ENCODE measurements at regions not wholly inside any gene's neighbourhood (a gene's known extent, or its start where the extent isn't known, plus 50 kb on each side); places are given as distances from the start of the nearest gene placed in this dataset.
"Not testable (repeated sequence)": the region's sequence is repeated elsewhere in the genome, so short reads cannot be mapped to it uniquely, and the experiment has no call there.

DNA sequence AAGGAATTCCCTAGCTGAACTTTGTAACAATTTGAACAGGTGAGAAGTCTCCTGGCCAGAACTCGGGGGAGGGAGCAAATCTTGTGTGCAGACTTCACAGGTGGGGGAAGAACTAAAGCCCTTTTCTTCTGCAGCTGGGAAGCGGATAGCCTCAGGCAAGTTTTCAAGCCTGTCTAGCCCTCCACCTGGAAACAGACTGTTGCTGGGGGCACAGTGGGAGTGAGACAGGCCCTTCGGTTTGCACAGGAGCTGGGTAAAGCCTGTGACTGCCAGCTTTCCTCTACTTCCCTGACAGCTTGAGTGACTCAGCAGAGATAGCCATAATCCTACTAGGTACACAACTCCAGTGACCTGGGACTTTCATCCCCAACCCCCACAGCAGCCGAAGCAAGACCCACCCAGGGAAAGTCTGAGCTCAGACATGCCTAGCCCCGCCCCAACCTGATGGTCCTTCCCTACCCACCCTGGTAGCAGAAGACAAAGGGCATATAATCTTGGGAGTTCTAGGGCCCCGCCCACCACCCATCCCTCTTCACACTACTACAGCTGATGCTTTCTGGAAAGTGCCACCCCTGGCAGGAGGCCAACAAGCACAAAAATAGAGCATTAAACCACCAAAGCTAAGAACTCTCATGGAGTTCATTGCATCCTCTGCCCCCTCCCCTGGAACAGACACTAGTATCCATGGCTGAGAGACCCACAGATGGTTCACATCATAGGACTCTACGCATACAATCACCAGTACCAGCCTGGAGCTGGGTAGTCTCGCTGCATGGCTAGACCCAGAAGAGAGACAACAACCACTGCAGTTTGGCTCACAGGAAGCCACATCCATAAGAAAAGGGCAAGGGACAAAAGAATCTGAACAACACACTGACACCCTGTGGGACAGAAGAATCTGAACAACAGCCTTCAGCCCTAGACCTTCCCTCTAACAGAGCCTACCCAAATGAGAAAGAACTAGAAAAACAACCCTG, 479.0 kb downstream of the RAP2B start:
- no peak for DNase-seq (ENCODE audit: low read depth in 2 of 2, low spot score in 1 of 2)

DNA sequence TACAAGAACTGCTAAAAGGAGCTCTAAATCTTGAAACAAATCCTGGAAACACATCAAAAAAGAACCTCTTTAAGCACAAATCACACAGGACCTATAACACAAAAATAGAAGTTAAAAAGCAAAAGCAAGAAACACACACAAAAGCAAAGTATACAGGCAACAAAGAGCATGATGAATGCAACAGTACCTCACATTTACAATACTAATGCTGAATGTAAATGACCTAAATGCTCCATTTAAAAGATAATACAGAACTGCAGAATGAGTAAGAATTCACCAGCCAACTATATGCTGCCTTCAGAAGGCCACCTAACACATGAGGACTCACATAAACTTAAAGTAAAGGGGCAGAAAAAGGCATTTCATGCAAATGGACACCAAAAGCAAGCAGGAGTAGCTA, 478.6 kb upstream of the ARHGEF26 start:
- DNase-seq (ENCODE audit: low read depth in 2 of 2, low spot score in 1 of 2) = not testable (repeated sequence)

DNA sequence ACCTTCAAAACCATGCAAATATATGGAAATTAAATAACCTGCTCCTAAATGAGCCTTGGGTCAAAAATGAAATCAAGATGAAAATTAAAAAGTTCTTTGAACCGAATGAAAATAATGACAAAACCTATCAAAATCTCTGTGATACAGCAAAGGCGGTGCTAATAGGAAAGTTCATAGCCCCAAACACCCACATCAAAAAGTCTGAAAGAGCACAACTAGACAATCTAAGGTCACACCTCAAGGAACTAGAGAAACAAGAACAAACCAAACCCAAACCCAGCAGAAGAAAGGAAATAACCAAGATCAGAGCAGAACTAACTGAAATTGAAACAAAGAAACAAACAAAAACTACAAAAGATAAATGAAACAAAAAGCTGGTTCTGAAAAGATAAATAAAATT, 477.7 kb upstream of the ARHGEF26 start:
- DNase-seq (ENCODE audit: low read depth in 2 of 2, low spot score in 1 of 2) = not testable (repeated sequence)

DNA sequence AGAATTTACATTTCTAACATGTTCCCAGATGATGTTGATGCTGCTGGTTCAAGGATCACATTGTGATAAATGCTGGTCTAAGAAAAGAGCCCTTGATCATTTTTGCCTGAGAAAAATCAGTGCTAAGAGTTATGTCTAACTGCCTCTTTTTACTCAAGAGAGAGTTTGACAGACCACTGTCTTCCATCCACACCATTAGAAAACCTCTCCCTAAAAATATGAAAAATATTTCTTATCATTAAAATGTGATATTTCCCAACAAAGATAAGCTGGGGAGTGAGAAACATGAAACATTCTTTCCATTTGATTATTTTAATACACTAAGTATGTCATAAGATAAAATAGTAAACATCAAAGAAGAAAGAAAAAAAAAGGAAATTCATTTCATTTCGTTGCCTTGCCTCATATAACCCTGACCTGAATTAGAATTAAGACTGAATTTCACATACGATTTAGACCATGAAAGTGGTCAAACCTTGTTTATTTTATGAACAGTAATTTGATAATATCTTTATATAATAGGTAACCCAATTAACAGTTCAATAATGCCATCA, 471.8 kb upstream of the ARHGEF26 start:
- DNase-seq (ENCODE audit: low read depth in 2 of 2, low spot score in 1 of 2) = no peak

DNA sequence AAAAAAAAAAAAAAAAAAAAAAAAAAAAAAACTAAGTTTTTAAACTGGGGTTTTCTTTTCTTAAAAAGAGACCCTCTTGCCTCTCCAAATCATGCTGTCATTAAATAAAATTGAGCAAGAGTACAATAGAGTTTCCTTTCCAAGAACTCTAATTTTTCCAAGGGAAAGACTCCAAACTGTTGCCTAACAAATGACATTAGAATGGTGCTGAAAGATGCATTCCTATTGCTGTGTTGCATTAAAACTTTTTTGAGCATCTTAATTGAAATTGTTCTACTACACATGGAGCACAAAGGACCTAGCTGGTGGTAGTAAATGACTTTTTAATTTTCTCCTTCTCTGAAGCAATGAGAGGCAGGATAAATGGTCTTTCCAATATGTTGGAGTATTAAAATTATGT, 469.1 kb upstream of the ARHGEF26 start:
- no peak for DNase-seq (ENCODE audit: low read depth in 2 of 2, low spot score in 1 of 2)

DNA sequence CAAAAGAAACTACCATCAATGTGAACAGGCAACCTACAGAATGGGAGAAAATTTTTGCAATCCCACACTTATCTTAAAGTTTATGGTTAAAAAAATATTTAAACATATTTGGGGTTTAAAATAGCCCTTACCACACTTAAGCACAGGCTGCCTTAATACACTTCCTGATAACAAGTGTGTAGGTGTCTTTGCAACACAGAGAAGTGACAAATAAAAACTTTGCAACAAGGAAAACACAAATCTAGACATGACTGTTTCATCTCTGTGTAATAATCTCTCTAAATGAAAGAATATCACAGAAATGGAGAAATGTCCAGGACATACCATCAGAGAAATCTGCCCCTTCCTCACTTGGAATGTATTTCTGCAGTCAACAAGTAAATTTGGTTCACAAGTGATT, 464.1 kb upstream of the ARHGEF26 start:
- no peak for DNase-seq (ENCODE audit: low read depth in 2 of 2, low spot score in 1 of 2)

DNA sequence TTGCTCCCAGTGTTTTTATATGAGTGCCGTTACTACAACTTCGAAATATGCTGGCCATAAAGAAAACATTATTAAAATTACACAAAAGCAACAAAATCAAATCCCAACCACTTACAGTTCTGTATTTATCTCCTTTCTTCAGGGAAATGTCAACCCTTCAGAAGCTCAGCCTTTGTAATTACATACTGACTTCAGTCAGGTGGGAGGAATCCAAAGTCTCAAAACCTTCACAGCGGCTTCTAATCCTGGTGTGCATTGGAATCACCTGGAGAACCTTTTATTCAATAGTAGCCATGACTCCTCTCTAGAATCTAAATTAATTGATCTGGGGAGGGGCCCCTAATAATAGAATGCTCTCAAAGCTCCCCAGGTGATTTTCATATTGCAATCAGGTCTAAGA, 463.7 kb upstream of the ARHGEF26 start:
- DNase-seq (ENCODE audit: low read depth in 2 of 2, low spot score in 1 of 2) = no peak

DNA sequence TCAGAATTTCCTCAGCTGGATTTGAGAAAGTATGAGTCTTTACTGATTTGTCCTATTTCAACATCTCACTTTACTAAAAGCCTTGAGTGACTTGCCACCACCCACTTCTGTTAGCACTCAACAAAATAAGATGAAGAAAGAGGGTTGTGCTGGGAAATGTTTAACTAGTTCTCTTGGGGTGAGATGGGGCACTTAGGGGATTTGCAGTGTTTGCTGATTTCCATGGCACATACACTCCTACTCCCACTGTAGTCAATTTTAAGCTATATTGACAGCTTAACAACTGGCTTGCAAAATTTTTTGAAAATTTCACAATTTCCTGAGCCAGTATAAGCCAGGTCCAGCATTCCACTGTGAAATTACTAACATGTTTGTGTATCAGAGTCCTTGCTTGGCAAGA, 463.1 kb upstream of the ARHGEF26 start:
- no peak for DNase-seq (ENCODE audit: low read depth in 2 of 2, low spot score in 1 of 2)

DNA sequence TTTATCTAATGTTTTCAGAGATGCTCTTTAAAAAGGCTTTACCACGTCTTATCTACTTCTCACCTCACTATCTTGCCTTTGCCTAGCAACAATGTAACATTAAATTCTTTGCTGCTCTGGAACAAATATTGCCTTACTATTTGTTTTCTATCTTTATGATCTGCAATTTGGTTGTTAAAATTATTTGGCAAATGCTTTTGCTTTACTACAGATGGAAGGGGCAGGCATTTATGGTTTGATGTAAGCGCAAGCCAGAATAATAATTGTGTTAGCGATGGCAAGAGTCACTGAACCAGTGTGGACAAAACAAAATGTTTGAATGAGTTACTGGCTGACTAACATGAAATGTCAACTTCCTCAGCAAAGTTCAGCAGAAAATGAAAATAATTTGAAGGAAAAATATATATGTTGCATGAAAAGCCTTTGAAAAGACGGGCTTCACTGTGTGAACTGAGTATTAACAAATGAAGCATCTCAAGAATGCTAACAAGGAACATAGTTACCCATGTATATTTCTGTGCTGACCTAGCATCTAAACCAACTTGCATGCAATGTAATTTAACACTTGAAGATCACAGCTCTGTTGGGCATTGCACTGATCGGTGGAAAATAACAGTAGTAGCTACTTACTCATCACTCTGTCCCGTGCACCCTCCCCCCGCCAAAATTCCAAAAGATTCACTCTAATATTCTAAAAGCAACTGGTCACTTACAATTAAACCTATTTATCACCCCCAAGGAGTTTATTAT, 454.0 kb upstream of the ARHGEF26 start:
- DNase-seq (ENCODE audit: low read depth in 2 of 2, low spot score in 1 of 2) = no peak

DNA sequence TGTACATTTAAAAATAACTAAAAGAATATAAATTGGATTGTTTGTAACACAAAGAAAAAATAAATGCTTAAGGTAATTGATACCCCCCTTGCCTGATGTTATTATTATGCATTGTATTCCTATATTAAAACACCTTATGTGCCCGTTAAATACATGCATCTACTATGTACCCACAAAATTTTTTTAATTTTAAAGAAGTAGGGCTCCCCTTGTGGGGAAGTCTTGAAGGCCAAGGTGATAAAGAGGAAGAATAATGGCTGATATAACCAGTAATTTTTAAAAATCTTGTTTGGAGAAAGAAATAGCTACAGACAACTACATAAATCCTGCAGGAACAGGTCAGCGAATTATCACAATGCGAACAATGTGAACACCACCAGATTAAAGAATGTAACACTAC, 451.7 kb upstream of the ARHGEF26 start:
- DNase-seq (ENCODE audit: low read depth in 2 of 2, low spot score in 1 of 2) = no peak

DNA sequence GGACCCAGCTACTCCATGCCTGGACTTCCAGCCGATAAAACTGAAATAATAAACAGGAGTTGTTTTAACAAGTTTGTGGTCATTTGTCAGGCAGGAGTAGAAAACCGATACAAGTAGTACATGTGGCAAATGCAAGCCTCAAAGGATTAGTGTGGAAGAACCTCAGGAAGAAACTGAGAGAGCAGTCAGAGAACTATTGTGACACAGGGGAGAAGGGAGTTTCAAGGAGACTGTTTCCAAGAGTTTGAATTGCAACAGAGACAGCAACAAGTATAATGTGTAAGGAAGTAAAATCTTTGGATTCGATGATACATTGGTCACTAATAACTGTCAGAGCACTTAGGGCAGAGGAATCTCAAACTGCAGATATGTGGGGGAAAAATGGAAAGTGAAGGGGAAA, 450.6 kb upstream of the ARHGEF26 start:
- no peak for DNase-seq (ENCODE audit: low read depth in 2 of 2, low spot score in 1 of 2)

DNA sequence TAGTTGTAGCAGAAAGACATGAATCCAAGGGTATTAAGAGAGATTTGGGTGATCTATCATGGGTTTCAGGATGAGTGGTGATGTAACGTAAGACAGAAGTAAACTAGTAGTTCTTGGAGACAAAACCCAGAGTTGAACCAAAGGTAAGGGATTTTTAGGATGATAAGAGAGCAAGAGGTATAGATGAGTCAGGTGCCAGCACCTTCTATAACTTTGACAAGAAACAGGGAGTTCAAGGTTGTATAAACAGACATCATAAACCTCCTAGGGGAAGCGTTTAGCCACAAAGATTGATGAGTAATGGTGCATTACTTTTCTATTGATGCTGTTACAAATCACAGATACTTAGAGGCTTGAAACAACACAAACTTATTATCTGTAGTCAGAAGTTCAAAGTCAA, 447.3 kb upstream of the ARHGEF26 start:
- DNase-seq (ENCODE audit: low read depth in 2 of 2, low spot score in 1 of 2) = no peak

DNA sequence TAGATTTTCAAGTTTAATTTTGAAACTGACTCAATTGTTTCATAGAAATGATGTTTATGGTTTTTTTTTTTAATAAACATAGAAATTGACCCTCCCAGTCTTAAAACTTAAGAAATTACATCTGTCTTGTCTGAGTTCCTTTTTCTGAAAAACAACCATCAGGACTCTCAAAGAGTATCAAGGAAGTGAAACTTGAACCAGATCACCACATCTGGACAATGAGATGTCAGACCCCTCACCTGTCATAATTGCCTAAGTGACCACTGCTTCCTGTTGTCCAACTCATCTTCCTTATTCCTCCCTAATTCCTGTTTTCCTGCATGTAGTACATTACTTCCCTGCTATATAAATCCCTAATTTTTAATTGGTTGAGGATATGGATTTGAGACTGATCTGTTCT, 441.5 kb upstream of the ARHGEF26 start:
- no peak for DNase-seq (ENCODE audit: low read depth in 2 of 2, low spot score in 1 of 2)

DNA sequence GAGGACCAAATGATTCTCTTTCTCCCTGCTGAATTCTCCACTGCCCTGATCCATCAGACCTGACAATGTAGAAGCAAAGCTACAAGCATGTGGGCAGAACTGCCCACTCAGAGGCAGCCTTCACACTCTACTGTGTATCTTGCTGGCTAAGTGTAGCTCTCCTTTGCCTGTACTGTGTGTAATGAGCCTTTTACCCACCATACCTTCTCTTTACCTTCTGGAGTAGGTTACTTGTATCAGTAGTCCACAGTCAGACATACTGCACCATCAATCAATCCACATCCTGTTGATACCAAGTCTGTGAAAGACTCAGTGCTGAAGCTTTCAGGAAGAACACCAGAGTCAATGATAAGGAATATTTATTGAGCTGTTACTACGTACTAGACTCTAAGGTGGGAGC, 440.7 kb upstream of the ARHGEF26 start:
- DNase-seq (ENCODE audit: low read depth in 2 of 2, low spot score in 1 of 2) = no peak

DNA sequence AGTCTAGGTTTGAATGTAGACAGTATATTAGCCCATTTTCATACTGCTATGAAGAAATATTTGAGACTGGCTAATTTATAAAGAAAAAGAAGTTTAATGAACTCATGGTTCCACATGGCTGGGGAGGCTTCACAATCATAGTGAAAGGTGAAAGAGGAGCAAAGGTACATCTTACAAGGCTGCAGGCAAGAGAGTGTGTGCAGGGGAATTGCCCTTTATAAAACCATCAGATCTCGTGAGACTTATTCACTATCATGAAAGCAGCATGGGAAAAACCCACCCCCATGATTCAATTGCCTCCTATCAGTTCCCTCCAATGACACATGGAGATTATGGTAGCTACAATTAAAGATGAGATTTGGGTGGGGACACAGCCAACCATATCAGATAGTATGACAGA, 440.1 kb upstream of the ARHGEF26 start:
- no peak for DNase-seq (ENCODE audit: low read depth in 2 of 2, low spot score in 1 of 2)

DNA sequence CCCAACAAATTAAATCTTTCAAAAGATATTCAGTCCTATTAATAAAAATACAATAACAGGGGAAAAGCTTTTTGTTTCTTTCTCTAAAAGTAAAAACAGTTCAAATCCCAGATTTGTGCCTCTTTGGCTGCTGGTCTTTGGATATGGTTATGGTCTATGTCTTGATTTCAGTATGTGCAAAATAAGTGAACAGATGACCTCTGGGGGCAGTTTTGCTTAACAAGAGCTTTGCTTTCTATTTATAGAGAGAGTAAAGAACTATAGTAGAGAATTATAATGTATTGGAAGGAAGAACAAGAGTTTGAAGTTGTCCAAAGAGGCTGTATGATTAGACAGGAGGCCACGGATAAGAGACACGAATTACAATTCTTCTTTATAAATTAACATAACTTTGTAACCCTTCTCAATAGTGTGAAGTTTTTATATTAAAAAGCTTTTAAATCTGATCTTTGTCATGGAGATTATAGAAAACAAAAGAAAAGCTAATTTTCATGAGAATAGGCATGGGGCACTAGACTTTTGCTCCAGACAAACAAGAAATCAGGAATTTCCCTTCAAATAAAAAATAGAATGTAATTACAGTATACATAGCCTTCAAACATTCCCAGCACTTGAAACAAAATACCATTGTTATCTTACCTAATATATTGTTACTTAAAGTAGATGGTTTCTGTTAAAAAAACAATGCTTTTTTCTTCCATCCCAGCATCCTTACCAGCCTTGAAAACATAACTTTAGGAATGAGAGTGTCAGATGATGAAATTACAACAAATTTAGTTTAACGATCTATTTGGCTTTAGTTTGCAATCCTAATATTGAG, 432.7 kb upstream of the ARHGEF26 start:
- DNase-seq (ENCODE audit: low read depth in 2 of 2, low spot score in 1 of 2) = no peak

DNA sequence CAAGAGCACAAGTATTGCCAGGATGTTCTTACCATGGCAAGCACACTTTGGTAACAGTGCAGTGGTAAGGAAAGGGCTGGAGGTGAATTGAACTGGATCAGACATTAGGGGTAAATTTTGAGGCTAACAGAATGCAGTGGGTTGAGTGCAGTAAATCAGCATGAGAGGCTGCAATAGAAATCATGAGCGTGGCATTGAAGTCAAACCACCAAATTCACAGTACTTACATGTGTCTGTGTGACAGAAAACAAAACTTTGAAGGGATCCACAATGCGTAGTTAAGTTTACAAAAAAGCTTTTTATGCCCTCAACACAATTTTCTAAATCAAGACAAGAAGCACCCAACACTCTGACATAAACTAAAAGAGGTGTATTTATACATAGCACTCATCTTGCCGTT, 428.0 kb upstream of the ARHGEF26 start:
- DNase-seq (ENCODE audit: low read depth in 2 of 2, low spot score in 1 of 2) = no peak

DNA sequence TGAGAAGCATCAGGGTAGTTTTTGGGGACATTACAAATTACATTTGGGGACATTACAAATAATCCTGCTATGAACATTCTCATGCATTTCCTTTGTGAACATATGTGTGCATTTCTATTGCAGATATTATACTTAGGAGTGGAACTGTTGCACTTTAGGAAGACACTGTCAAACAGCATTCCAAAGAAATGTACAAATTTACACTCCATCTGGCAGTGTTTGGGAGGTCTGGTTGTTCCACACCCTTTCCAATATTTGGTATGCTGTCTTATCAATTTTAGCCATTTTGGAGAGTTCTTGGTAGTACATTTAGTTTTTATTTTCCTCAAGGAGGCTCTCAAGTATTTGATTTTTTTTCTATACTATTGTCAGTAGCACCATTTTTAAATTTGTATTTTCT, 419.1 kb upstream of the ARHGEF26 start:
- DNase-seq (ENCODE audit: low read depth in 2 of 2, low spot score in 1 of 2) = no peak

DNA sequence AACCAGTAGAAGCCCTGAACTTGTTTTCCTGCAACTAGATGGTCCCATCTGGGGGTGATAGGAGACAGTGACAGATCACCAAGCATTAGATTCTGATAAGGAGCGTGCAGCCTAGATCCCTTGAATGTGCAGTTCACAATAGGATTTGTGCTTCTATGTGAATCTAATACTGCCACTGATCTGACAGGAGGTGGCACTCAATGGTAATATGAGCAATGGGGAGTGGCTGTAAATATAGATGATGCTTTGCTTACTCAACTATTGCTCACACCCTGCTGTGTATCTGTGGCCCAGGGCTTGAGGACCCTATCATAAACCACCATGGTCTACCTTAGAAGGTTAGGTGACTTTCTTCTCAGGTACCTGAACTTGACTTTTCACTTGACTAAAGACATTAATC, 417.1 kb upstream of the ARHGEF26 start:
- DNase-seq (ENCODE audit: low read depth in 2 of 2, low spot score in 1 of 2) = no peak

DNA sequence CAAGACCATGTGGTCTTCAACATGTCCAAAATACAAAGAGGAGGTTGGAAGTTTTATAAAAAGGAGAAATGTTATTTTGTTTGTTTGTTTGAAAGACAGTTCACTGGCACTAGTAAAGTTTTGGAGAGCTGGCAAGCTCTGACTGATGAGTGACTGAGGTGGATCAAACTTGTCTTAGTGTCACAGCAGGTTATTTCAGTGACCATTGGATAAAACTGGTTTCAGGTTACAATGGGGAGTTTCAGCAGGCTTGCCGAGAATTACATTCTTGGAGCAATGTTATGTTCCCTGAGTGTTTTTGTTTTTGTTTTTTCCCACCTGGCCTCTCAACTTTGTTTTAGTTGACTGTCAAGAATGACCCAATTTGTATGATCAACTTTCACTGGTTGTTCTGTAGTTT, 414.5 kb upstream of the ARHGEF26 start:
- DNase-seq (ENCODE audit: low read depth in 2 of 2, low spot score in 1 of 2) = no peak

DNA sequence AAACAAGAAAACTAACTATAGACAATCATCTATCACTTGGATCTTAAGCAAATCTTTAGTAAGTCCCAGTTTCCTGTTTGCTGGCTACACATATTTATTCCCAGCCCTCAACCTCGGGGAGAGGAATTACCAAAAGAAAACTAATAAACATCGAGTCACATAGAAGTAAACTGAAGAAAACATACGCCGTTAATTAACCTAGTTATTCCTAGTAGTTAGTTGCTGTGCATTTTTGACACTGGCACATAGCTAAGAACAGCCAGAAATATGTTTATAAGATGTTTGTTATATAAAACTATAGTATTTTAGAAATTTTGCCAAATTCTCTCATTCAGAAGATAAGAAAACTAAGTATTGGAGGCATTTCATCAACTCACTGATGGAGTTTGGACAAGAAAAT, 407.2 kb upstream of the ARHGEF26 start:
- DNase-seq (ENCODE audit: low read depth in 2 of 2, low spot score in 1 of 2) = no peak

Measured in stimulated activated CD8-positive, alpha-beta memory T cell treated with anti-CD3 and anti-CD28 coated beads, Interleukin-4, amount 100 ng/mL, for 4 hours (primary cell).